ENCODE measurements at regions not wholly inside any gene's neighbourhood (a gene's known extent, or its start where the extent isn't known, plus 50 kb on each side); places are given as distances from the start of the nearest gene placed in this dataset.

- Histone ChIP-seq H3K36me3 (no peaks in the 10 kb centered on the region), H3K27ac (no peak overlapping the region), H3K4me1 (no peaks in the 10 kb centered on the region), H3K4me3 (no peak overlapping the region), H3K27me3 (no peaks in the 10 kb centered on the region), H3K9me3 (no peaks in the 10 kb centered on the region)
- TF ChIP-seq EP300 (IDR thresholded peaks at IDR 0.05), result no peak
- no peak for TF ChIP-seq POLR2A (IDR thresholded peaks at IDR 0.05)
- TF ChIP-seq CTCF (IDR thresholded peaks at IDR 0.05), result no peak
- TF ChIP-seq POLR2AphosphoS5 (IDR thresholded peaks at IDR 0.05), result no peak
- DNase-seq (ENCODE audit: low spot score in 2 of 2), result no peak
- 80% methylated on average over 6 of the region's 6 CpGs for WGBS
These were observed 181.4 kb downstream of the MAF start for GRCh38 chr16:79419148-79419547.

- Histone ChIP-seq H3K9me3 (no peaks in the 10 kb centered on the region), H3K4me3 (no peak overlapping the region), H3K4me1 (no peaks in the 10 kb centered on the region), H3K27ac (no peak overlapping the region), H3K27me3 (no peaks in the 10 kb centered on the region), H3K36me3 (no peaks in the 10 kb centered on the region)
- DNase-seq (ENCODE audit: low spot score in 2 of 2), result no peak
- TF ChIP-seq POLR2A (IDR thresholded peaks at IDR 0.05) (no peak), POLR2AphosphoS5 (IDR thresholded peaks at IDR 0.05) (no peak), CTCF (IDR thresholded peaks at IDR 0.05) (no peak), EP300 (IDR thresholded peaks at IDR 0.05) (no peak)
- WGBS, result 79% methylated on average over 17 of the region's 17 CpGs
These were observed 182.9 kb downstream of the MAF start for GRCh38 chr16:79417601-79418008.

GRCh38 chr16:79415983-79416640, 184.4 kb downstream of the MAF start:
- Histone ChIP-seq H3K27ac (no peak overlapping the region), H3K9me3 (no peaks in the 10 kb centered on the region), H3K4me1 (no peaks in the 10 kb centered on the region), H3K36me3 (no peaks in the 10 kb centered on the region), H3K4me3 (no peak overlapping the region), H3K27me3 (no peaks in the 10 kb centered on the region)
- TF ChIP-seq CTCF (IDR thresholded peaks at IDR 0.05) (no peak), POLR2A (IDR thresholded peaks at IDR 0.05) (no peak), EP300 (IDR thresholded peaks at IDR 0.05) (no peak), POLR2AphosphoS5 (IDR thresholded peaks at IDR 0.05) (no peak)
- no peak for DNase-seq (ENCODE audit: low spot score in 2 of 2)
- WGBS, result 89% methylated on average over 8 of the region's 12 CpGs

GRCh38 chr16:79412783-79413225, 187.7 kb downstream of the MAF start:
- whole genome bisulfite sequencing, result 68% methylated on average over 3 of the region's 3 CpGs
- H3K4me3 ChIP-seq, result no peak overlapping the region
- DNase-seq (ENCODE audit: low spot score in 2 of 2), result no peak
- no peaks in the 10 kb centered on the region for H3K4me1 ChIP-seq
- no peak for TF ChIP-seq EP300 (IDR thresholded peaks at IDR 0.05)
- TF ChIP-seq POLR2A (IDR thresholded peaks at IDR 0.05), result no peak
- no peak for TF ChIP-seq CTCF (IDR thresholded peaks at IDR 0.05)
- no peak for TF ChIP-seq POLR2AphosphoS5 (IDR thresholded peaks at IDR 0.05)
- H3K9me3 ChIP-seq, result no peaks in the 10 kb centered on the region
- H3K36me3 ChIP-seq, result no peaks in the 10 kb centered on the region
- no peak overlapping the region for H3K27ac ChIP-seq
- H3K27me3 ChIP-seq, result no peaks in the 10 kb centered on the region

GRCh38 chr16:79411805-79412204, 188.7 kb downstream of the MAF start:
- Histone ChIP-seq H3K9me3 (no peaks in the 10 kb centered on the region), H3K4me1 (no peaks in the 10 kb centered on the region), H3K36me3 (no peaks in the 10 kb centered on the region), H3K27me3 (peaks cover 5% of the 10 kb centered on the region), H3K27ac (no peak overlapping the region), H3K4me3 (no peak overlapping the region)
- no peak for TF ChIP-seq EP300 (IDR thresholded peaks at IDR 0.05)
- no peak for TF ChIP-seq POLR2AphosphoS5 (IDR thresholded peaks at IDR 0.05)
- no peak for TF ChIP-seq CTCF (IDR thresholded peaks at IDR 0.05)
- TF ChIP-seq POLR2A (IDR thresholded peaks at IDR 0.05), result no peak
- no peak for DNase-seq (ENCODE audit: low spot score in 2 of 2)
- 70% methylated on average over 4 of the region's 4 CpGs for WGBS
